GM19372 (cell line): ENCODE measurements at regions not wholly inside any gene's neighbourhood (a gene's known extent, or its start where the extent isn't known, plus 50 kb on each side); places are given as distances from the start of the nearest gene placed in this dataset.
A peak's percentile ranks its signal among the peaks of the same experiment; 100 is the strongest.
"Not testable (repeated sequence)": the region's sequence is repeated elsewhere in the genome, so short reads cannot be mapped to it uniquely, and the experiment has no call there.

ENCODE experiments used
- ATAC-seq: cut with Tn5 transposase; IDR thresholded peaks from one replicate; pipeline ENCODE4 v1.9.1; 2021; ENCODE audit warnings: mild to moderate bottlenecking, low read depth, moderate library complexity; ENCODE audit not compliant: unreplicated experiment

GRCh38 chr4:170497112-170497511 lies 407.4 kb upstream of the AADAT start:
- peak; percentile 66 for ATAC-seq

GRCh38 chr4:170491981-170492380 lies 402.2 kb upstream of the AADAT start:
- ATAC-seq = no peak

GRCh38 chr4:170476351-170476750 lies 386.6 kb upstream of the AADAT start:
- no peak for ATAC-seq

- no peak for ATAC-seq
Measured at GRCh38 chr4:170465429-170465828, 375.7 kb upstream of the AADAT start.

- no peak for ATAC-seq
Measured at GRCh38 chr4:170464614-170465197, 374.9 kb upstream of the AADAT start.

- no peak for ATAC-seq
Measured at GRCh38 chr4:170446782-170447181, 357.0 kb upstream of the AADAT start.

- not testable (repeated sequence) for ATAC-seq
Measured at GRCh38 chr4:170441146-170441545, 351.4 kb upstream of the AADAT start.

GRCh38 chr4:170428929-170429328 lies 339.2 kb upstream of the AADAT start:
- ATAC-seq = no peak

- no peak for ATAC-seq
Measured at GRCh38 chr4:170425521-170426143, 335.9 kb upstream of the AADAT start.

GRCh38 chr4:170425040-170425439 lies 335.3 kb upstream of the AADAT start:
- no peak for ATAC-seq

- ATAC-seq = no peak
Measured at GRCh38 chr4:170423137-170423536, 333.4 kb upstream of the AADAT start.

GRCh38 chr4:170420255-170420693 lies 330.5 kb upstream of the AADAT start:
- no peak for ATAC-seq

GRCh38 chr4:170414961-170415360 lies 325.2 kb upstream of the AADAT start:
- ATAC-seq = no peak

GRCh38 chr4:170414360-170414759 lies 324.6 kb upstream of the AADAT start:
- ATAC-seq = no peak

GRCh38 chr4:170413951-170414350 lies 324.2 kb upstream of the AADAT start:
- no peak for ATAC-seq

GRCh38 chr4:170400361-170400760 lies 310.6 kb upstream of the AADAT start:
- no peak for ATAC-seq

GRCh38 chr4:170399581-170400293 lies 310.0 kb upstream of the AADAT start:
- ATAC-seq = no peak

- ATAC-seq = no peak
Measured at GRCh38 chr4:170398218-170398617, 308.5 kb upstream of the AADAT start.

GRCh38 chr4:170395773-170396172 lies 306.0 kb upstream of the AADAT start:
- ATAC-seq = no peak

- no peak for ATAC-seq
Measured at GRCh38 chr4:170391066-170391740, 301.4 kb upstream of the AADAT start.

- no peak for ATAC-seq
Measured at GRCh38 chr4:170389411-170389810, 299.7 kb upstream of the AADAT start.
